ENCODE measurements at regions not wholly inside any gene's neighbourhood (a gene's known extent, or its start where the extent isn't known, plus 50 kb on each side); places are given as distances from the start of the nearest gene placed in this dataset.

- FAIRE-seq = no peak
- no peak for DNase-seq (ENCODE audit: insufficient read length, low spot score)
- TF ChIP-seq POLR2AphosphoS5 (IDR thresholded peaks at IDR 0.05; ENCODE audit: low read depth, low read length) (no peak), POLR2A (IDR thresholded peaks at IDR 0.05; ENCODE audit: low read depth, low read length) (no peak), POU2F2 (IDR thresholded peaks at IDR 0.05; ENCODE audit: low read depth, low read length) (no peak), PAX5 (IDR thresholded peaks at IDR 0.05; ENCODE audit: insufficient read depth, low read length, severe bottlenecking) (no peak), TAF1 (IDR thresholded peaks at IDR 0.05; ENCODE audit: low read depth, low read length) (no peak), SPI1 (IDR thresholded peaks at IDR 0.05; ENCODE audit: low read depth, low read length) (no peak)
These were observed 189.8 kb downstream of the METTL4 start for GRCh38 chr18:2381539-2381938.

GRCh38 chr18:2387588-2387987 lies 183.7 kb downstream of the METTL4 start:
- DNase-seq (ENCODE audit: insufficient read length, low spot score) (no peak), FAIRE-seq (no peak)
- no peak for TF ChIP-seq POU2F2 (IDR thresholded peaks at IDR 0.05; ENCODE audit: low read depth, low read length)
- TF ChIP-seq SPI1 (IDR thresholded peaks at IDR 0.05; ENCODE audit: low read depth, low read length) = no peak
- TF ChIP-seq POLR2A (IDR thresholded peaks at IDR 0.05; ENCODE audit: low read depth, low read length) = no peak
- no peak for TF ChIP-seq TAF1 (IDR thresholded peaks at IDR 0.05; ENCODE audit: low read depth, low read length)

- FAIRE-seq (no peak), DNase-seq (ENCODE audit: insufficient read length, low spot score) (no peak)
- TF ChIP-seq POLR2A (IDR thresholded peaks at IDR 0.05; ENCODE audit: low read depth, low read length) (no peak), POLR2AphosphoS5 (IDR thresholded peaks at IDR 0.05; ENCODE audit: low read depth, low read length) (no peak), POU2F2 (IDR thresholded peaks at IDR 0.05; ENCODE audit: low read depth, low read length) (no peak), SPI1 (IDR thresholded peaks at IDR 0.05; ENCODE audit: low read depth, low read length) (no peak), PAX5 (IDR thresholded peaks at IDR 0.05; ENCODE audit: insufficient read depth, low read length, severe bottlenecking) (no peak), TAF1 (IDR thresholded peaks at IDR 0.05; ENCODE audit: low read depth, low read length) (no peak)
These were observed 181.1 kb downstream of the METTL4 start for GRCh38 chr18:2390158-2390557.

- TF ChIP-seq TAF1 (IDR thresholded peaks at IDR 0.05; ENCODE audit: low read depth, low read length) (no peak), POLR2AphosphoS5 (IDR thresholded peaks at IDR 0.05; ENCODE audit: low read depth, low read length) (no peak), SPI1 (IDR thresholded peaks at IDR 0.05; ENCODE audit: low read depth, low read length) (no peak), POU2F2 (IDR thresholded peaks at IDR 0.05; ENCODE audit: low read depth, low read length) (no peak), PAX5 (IDR thresholded peaks at IDR 0.05; ENCODE audit: insufficient read depth, low read length, severe bottlenecking) (no peak), POLR2A (IDR thresholded peaks at IDR 0.05; ENCODE audit: low read depth, low read length) (no peak)
- FAIRE-seq (no peak), DNase-seq (ENCODE audit: insufficient read length, low spot score) (no peak)
These were observed 179.8 kb downstream of the METTL4 start for GRCh38 chr18:2391470-2391869.

GRCh38 chr18:2392446-2392845 lies 178.9 kb downstream of the METTL4 start:
- FAIRE-seq = no peak
- DNase-seq (ENCODE audit: insufficient read length, low spot score) = no peak

GRCh38 chr18:2394684-2395083 lies 176.6 kb downstream of the METTL4 start:
- no peak for DNase-seq (ENCODE audit: insufficient read length, low spot score)
- TF ChIP-seq POLR2A (IDR thresholded peaks at IDR 0.05; ENCODE audit: low read depth, low read length) (no peak), PAX5 (IDR thresholded peaks at IDR 0.05; ENCODE audit: insufficient read depth, low read length, severe bottlenecking) (no peak), POU2F2 (IDR thresholded peaks at IDR 0.05; ENCODE audit: low read depth, low read length) (no peak), POLR2AphosphoS5 (IDR thresholded peaks at IDR 0.05; ENCODE audit: low read depth, low read length) (no peak), SPI1 (IDR thresholded peaks at IDR 0.05; ENCODE audit: low read depth, low read length) (no peak), TAF1 (IDR thresholded peaks at IDR 0.05; ENCODE audit: low read depth, low read length) (no peak)
- FAIRE-seq = no peak

More at GRCh38 chr18:2392446-2392845, 178.9 kb downstream of the METTL4 start:
- no peak for TF ChIP-seq TAF1 (IDR thresholded peaks at IDR 0.05; ENCODE audit: low read depth, low read length)
- TF ChIP-seq PAX5 (IDR thresholded peaks at IDR 0.05; ENCODE audit: insufficient read depth, low read length, severe bottlenecking) = no peak
- no peak for TF ChIP-seq SPI1 (IDR thresholded peaks at IDR 0.05; ENCODE audit: low read depth, low read length)
- TF ChIP-seq POU2F2 (IDR thresholded peaks at IDR 0.05; ENCODE audit: low read depth, low read length) = no peak
- TF ChIP-seq POLR2AphosphoS5 (IDR thresholded peaks at IDR 0.05; ENCODE audit: low read depth, low read length) = no peak
- no peak for TF ChIP-seq POLR2A (IDR thresholded peaks at IDR 0.05; ENCODE audit: low read depth, low read length)

- DNase-seq (ENCODE audit: insufficient read length, low spot score) (no peak), FAIRE-seq (no peak)
- TF ChIP-seq SPI1 (IDR thresholded peaks at IDR 0.05; ENCODE audit: low read depth, low read length) (no peak), POLR2A (IDR thresholded peaks at IDR 0.05; ENCODE audit: low read depth, low read length) (no peak), POU2F2 (IDR thresholded peaks at IDR 0.05; ENCODE audit: low read depth, low read length) (no peak), POLR2AphosphoS5 (IDR thresholded peaks at IDR 0.05; ENCODE audit: low read depth, low read length) (no peak), TAF1 (IDR thresholded peaks at IDR 0.05; ENCODE audit: low read depth, low read length) (no peak), PAX5 (IDR thresholded peaks at IDR 0.05; ENCODE audit: insufficient read depth, low read length, severe bottlenecking) (no peak)
These were observed 175.7 kb downstream of the METTL4 start for GRCh38 chr18:2395427-2396161.

GRCh38 chr18:2396162-2396505 lies 175.2 kb downstream of the METTL4 start:
- DNase-seq (ENCODE audit: insufficient read length, low spot score) = no peak
- TF ChIP-seq SPI1 (IDR thresholded peaks at IDR 0.05; ENCODE audit: low read depth, low read length) (no peak), PAX5 (IDR thresholded peaks at IDR 0.05; ENCODE audit: insufficient read depth, low read length, severe bottlenecking) (no peak), POLR2A (IDR thresholded peaks at IDR 0.05; ENCODE audit: low read depth, low read length) (no peak), POU2F2 (IDR thresholded peaks at IDR 0.05; ENCODE audit: low read depth, low read length) (no peak), POLR2AphosphoS5 (IDR thresholded peaks at IDR 0.05; ENCODE audit: low read depth, low read length) (no peak), TAF1 (IDR thresholded peaks at IDR 0.05; ENCODE audit: low read depth, low read length) (no peak)
- no peak for FAIRE-seq

- no peak for FAIRE-seq
- TF ChIP-seq TAF1 (IDR thresholded peaks at IDR 0.05; ENCODE audit: low read depth, low read length) = no peak
- TF ChIP-seq POU2F2 (IDR thresholded peaks at IDR 0.05; ENCODE audit: low read depth, low read length) = no peak
- no peak for TF ChIP-seq POLR2AphosphoS5 (IDR thresholded peaks at IDR 0.05; ENCODE audit: low read depth, low read length)
- no peak for TF ChIP-seq SPI1 (IDR thresholded peaks at IDR 0.05; ENCODE audit: low read depth, low read length)
- no peak for TF ChIP-seq POLR2A (IDR thresholded peaks at IDR 0.05; ENCODE audit: low read depth, low read length)
- no peak for TF ChIP-seq PAX5 (IDR thresholded peaks at IDR 0.05; ENCODE audit: insufficient read depth, low read length, severe bottlenecking)
- DNase-seq (ENCODE audit: insufficient read length, low spot score) = no peak
These were observed 170.6 kb downstream of the METTL4 start for GRCh38 chr18:2400701-2401196.

Measured in GM12891 (cell line).